ENCODE measurements at regions not wholly inside any gene's neighbourhood (a gene's known extent, or its start where the extent isn't known, plus 50 kb on each side); places are given as distances from the start of the nearest gene placed in this dataset.
"Not testable (repeated sequence)": the region's sequence is repeated elsewhere in the genome, so short reads cannot be mapped to it uniquely, and the experiment has no call there.

- DNase-seq (ENCODE audit: low read depth), result not testable (repeated sequence)
Measured at GRCh38 chr11:89614428-89614827, 95.7 kb upstream of the TRIM77 start.

- not testable (repeated sequence) for DNase-seq (ENCODE audit: low read depth)
Measured at GRCh38 chr11:89615642-89616041, 94.5 kb upstream of the TRIM77 start.

GRCh38 chr11:89616161-89616560, 93.9 kb upstream of the TRIM77 start:
- DNase-seq (ENCODE audit: low read depth), result not testable (repeated sequence)

- not testable (repeated sequence) for DNase-seq (ENCODE audit: low read depth)
Measured at GRCh38 chr11:89616999-89617602, 93.0 kb upstream of the TRIM77 start.

- not testable (repeated sequence) for DNase-seq (ENCODE audit: low read depth)
Measured at GRCh38 chr11:89620721-89621120, 89.4 kb upstream of the TRIM77 start.

- DNase-seq (ENCODE audit: low read depth), result no peak
Measured at GRCh38 chr11:89625171-89625570, 84.9 kb upstream of the TRIM77 start.

- DNase-seq (ENCODE audit: low read depth), result no peak
Measured at GRCh38 chr11:89626366-89626765, 83.7 kb upstream of the TRIM77 start.

GRCh38 chr11:89626881-89627280, 83.2 kb upstream of the TRIM77 start:
- DNase-seq (ENCODE audit: low read depth), result not testable (repeated sequence)

GRCh38 chr11:89633135-89633705, 76.9 kb upstream of the TRIM77 start:
- peak; percentile 19 for DNase-seq (ENCODE audit: low read depth)

- not testable (repeated sequence) for DNase-seq (ENCODE audit: low read depth)
Measured at GRCh38 chr11:89640777-89641176, 69.3 kb upstream of the TRIM77 start.

GRCh38 chr11:89648232-89648631, 61.9 kb upstream of the TRIM77 start:
- not testable (repeated sequence) for DNase-seq (ENCODE audit: low read depth)

GRCh38 chr11:89648996-89649395, 61.1 kb upstream of the TRIM77 start:
- DNase-seq (ENCODE audit: low read depth), result not testable (repeated sequence)

GRCh38 chr11:89654669-89655068, 55.4 kb upstream of the TRIM77 start:
- DNase-seq (ENCODE audit: low read depth), result not testable (repeated sequence)

- not testable (repeated sequence) for DNase-seq (ENCODE audit: low read depth)
Measured at GRCh38 chr11:89658767-89659166, 51.3 kb upstream of the TRIM77 start.

- DNase-seq (ENCODE audit: low read depth), result not testable (repeated sequence)
Measured at GRCh38 chr11:89659414-89659813, 50.7 kb upstream of the TRIM77 start.

GRCh38 chr11:89660234-89660633, 49.9 kb upstream of the TRIM77 start:
- no peak for DNase-seq (ENCODE audit: low read depth)
